ENCODE measurements at regions not wholly inside any gene's neighbourhood (a gene's known extent, or its start where the extent isn't known, plus 50 kb on each side); places are given as distances from the start of the nearest gene placed in this dataset.

GRCh38 chr6:97790926-97791590, 508.0 kb upstream of the MMS22L start:
- TF ChIP-seq CTCF (IDR thresholded peaks at IDR 0.05) (no peak), POLR2A (IDR thresholded peaks at IDR 0.05) (no peak)
